GM12872 (cell line): ENCODE measurements at regions not wholly inside any gene's neighbourhood (a gene's known extent, or its start where the extent isn't known, plus 50 kb on each side); places are given as distances from the start of the nearest gene placed in this dataset.

Source experiments
- CTCF ChIP-seq: IDR thresholded peaks from 3 replicates; pipeline ENCODE4 v1.5.1; 2011; ENCODE audit warnings: low read depth, mild to moderate bottlenecking, low read length, moderate library complexity; ENCODE audit not compliant: insufficient read depth

GRCh38 chr2:53575721-53576124 is 191.9 kb upstream of the CHAC2 start:
- no peak for TF ChIP-seq CTCF

DNA sequence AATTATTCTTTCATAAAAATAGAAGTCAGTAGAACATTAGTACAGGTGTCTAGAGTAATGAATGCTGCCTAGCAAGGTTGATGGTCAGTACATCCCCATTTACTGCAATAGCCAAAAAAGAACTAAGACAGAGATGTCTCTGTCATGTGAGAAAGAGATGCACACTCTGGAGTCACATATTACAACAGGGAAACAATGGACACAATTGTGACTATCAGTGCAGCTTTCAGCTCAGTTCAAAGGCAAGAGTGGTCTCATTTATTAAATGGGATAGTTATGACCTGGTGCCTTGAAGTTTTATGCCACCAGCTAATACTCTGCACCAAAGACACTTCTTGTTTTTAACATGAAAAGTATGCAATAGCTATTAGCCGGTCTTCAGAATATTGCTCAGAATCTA is 194.9 kb upstream of the CHAC2 start:
- no peak for TF ChIP-seq CTCF

DNA sequence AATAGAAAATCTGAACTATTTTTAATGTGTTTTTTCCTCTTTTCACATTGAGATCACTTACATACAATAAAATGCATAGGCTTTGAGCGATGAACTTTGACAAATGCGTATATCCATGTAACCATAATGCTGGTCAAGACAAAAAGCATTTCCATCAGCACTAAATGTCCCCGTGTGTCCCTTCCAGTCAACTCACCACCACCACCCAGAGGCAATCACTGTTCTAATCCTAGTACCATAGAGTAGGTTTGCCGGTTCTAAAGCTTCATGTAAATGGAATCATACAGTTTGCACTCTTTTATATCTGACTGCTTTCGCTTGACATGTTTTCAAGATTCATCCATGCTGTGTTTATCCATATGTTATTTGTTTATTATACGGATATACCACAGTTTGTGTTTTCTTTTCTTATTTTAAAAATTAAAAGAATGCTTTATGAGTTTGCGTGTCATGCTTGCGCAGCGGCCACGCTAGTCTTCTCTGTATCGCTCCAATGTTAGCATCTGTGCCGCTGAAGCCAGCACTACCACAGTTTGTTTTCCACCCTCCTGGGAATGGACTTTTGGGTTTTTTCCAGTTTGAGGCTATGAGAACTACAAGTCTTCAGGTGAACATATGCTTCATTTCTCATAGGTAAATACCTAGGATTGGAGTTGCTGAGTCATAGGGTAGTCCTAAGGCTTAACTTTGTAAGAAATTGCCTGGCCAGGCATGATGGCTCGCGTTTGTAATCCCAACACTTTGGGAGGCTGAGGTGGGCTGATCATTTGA is 197.5 kb upstream of the CHAC2 start:
- no peak for TF ChIP-seq CTCF

- TF ChIP-seq CTCF = no peak
These were observed 199.1 kb upstream of the CHAC2 start for GRCh38 chr2:53568469-53568868.

- no peak for TF ChIP-seq CTCF
These were observed 200.5 kb upstream of the CHAC2 start for GRCh38 chr2:53567073-53567472.

DNA sequence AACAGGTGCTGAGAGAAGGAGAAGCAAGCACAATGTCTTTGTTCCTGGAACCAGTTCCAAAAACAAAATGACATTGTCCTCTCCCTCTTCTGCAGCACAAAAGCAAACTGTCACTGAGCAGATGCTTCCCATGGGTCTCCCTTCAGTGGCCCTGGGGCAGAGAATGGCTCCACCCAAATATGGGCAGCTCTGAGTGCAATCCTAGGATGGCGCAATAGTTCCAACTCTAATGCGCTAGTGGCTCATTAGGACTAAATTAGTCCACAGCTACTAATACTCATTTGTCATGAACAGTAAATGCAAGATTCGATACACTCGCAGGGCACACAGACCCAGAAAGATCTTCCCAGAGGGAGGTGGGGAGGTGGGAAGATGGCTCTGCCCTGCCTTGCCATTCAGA is 205.2 kb upstream of the CHAC2 start:
- no peak for TF ChIP-seq CTCF

GRCh38 chr2:53561155-53561554 is 206.4 kb upstream of the CHAC2 start:
- TF ChIP-seq CTCF = no peak
